ENCODE measurements at regions not wholly inside any gene's neighbourhood (a gene's known extent, or its start where the extent isn't known, plus 50 kb on each side); places are given as distances from the start of the nearest gene placed in this dataset.
"Not testable (repeated sequence)": the region's sequence is repeated elsewhere in the genome, so short reads cannot be mapped to it uniquely, and the experiment has no call there.

GRCh38 chr1:61028136-61028535 is 54.2 kb upstream of the NFIA start:
- no peaks in the 10 kb centered on the region for H3K4me1 ChIP-seq (ENCODE audit: control insufficient read depth, extremely low read depth, insufficient read depth, low read length)
- no peak overlapping the region for H3K4me3 ChIP-seq (replicated peaks in 1 of 4; ENCODE audit: control extremely low read depth in 1 of 4, insufficient read depth in 1 of 4, low read depth in 3 of 4, low read length in 4 of 4)
- H3K27me3 ChIP-seq (ENCODE audit: control insufficient read depth, insufficient read depth, low read length): no peaks in the 10 kb centered on the region
- no peaks in the 10 kb centered on the region for H4K20me1 ChIP-seq (ENCODE audit: control insufficient read depth, extremely low read depth, insufficient read depth, low read length)
- no peak overlapping the region for H3K27ac ChIP-seq (ENCODE audit: insufficient read depth, low read length)
- no peaks in the 10 kb centered on the region for H3K9me3 ChIP-seq (ENCODE audit: control insufficient read depth, insufficient read depth, low read depth, low read length)
- no peaks in the 10 kb centered on the region for H3K79me2 ChIP-seq (ENCODE audit: control insufficient read depth, insufficient read depth, low read length)
- H3K4me2 ChIP-seq (ENCODE audit: extremely low read depth, insufficient read depth, low read length): no peak overlapping the region
- H2AFZ ChIP-seq (ENCODE audit: low read length): no peak overlapping the region
- no peak for TF ChIP-seq CTCF (conservative IDR thresholded peaks at IDR 0.05 in 1 of 2, IDR thresholded peaks at IDR 0.05 in 1 of 2; ENCODE audit: low read depth in 1 of 2, low read length in 2 of 2)
- no peak for TF ChIP-seq EZH2 (IDR thresholded peaks at IDR 0.05; ENCODE audit: low read length, missing control alignments)
- no peak overlapping the region for H3K9ac ChIP-seq (ENCODE audit: insufficient read depth, low read length)
- no peak for DNase-seq (ENCODE audit: low read depth in 2 of 2)
- H3K36me3 ChIP-seq (ENCODE audit: control insufficient read depth, insufficient read depth, low read length): no peaks in the 10 kb centered on the region

- H3K27me3 ChIP-seq (ENCODE audit: control insufficient read depth, insufficient read depth, low read length); H3K36me3 ChIP-seq (ENCODE audit: control insufficient read depth, insufficient read depth, low read length); H3K27ac ChIP-seq (ENCODE audit: insufficient read depth, low read length); DNase-seq (ENCODE audit: low read depth in 2 of 2); H3K4me2 ChIP-seq (ENCODE audit: extremely low read depth, insufficient read depth, low read length); H3K79me2 ChIP-seq (ENCODE audit: control insufficient read depth, insufficient read depth, low read length); H3K4me3 ChIP-seq (replicated peaks in 1 of 4; ENCODE audit: control extremely low read depth in 1 of 4, insufficient read depth in 1 of 4, low read depth in 3 of 4, low read length in 4 of 4); H4K20me1 ChIP-seq (ENCODE audit: control insufficient read depth, extremely low read depth, insufficient read depth, low read length); H3K4me1 ChIP-seq (ENCODE audit: control insufficient read depth, extremely low read depth, insufficient read depth, low read length); H2AFZ ChIP-seq (ENCODE audit: low read length); H3K9me3 ChIP-seq (ENCODE audit: control insufficient read depth, insufficient read depth, low read depth, low read length); H3K9ac ChIP-seq (ENCODE audit: insufficient read depth, low read length): not testable (repeated sequence)
These were observed 64.3 kb upstream of the NFIA start for GRCh38 chr1:61018068-61018467.

- TF ChIP-seq EZH2 (IDR thresholded peaks at IDR 0.05; ENCODE audit: low read length, missing control alignments) (no peak), CTCF (conservative IDR thresholded peaks at IDR 0.05 in 1 of 2, IDR thresholded peaks at IDR 0.05 in 1 of 2; ENCODE audit: low read depth in 1 of 2, low read length in 2 of 2) (no peak)
- Histone ChIP-seq H3K4me3 (replicated peaks in 1 of 4; ENCODE audit: control extremely low read depth in 1 of 4, insufficient read depth in 1 of 4, low read depth in 3 of 4, low read length in 4 of 4) (no peak overlapping the region), H3K4me2 (ENCODE audit: extremely low read depth, insufficient read depth, low read length) (no peak overlapping the region), H3K4me1 (ENCODE audit: control insufficient read depth, extremely low read depth, insufficient read depth, low read length) (no peaks in the 10 kb centered on the region), H3K79me2 (ENCODE audit: control insufficient read depth, insufficient read depth, low read length) (no peaks in the 10 kb centered on the region), H3K9me3 (ENCODE audit: control insufficient read depth, insufficient read depth, low read depth, low read length) (no peaks in the 10 kb centered on the region), H3K27me3 (ENCODE audit: control insufficient read depth, insufficient read depth, low read length) (no peaks in the 10 kb centered on the region), H2AFZ (ENCODE audit: low read length) (no peak overlapping the region), H3K9ac (ENCODE audit: insufficient read depth, low read length) (no peak overlapping the region), H3K36me3 (ENCODE audit: control insufficient read depth, insufficient read depth, low read length) (no peaks in the 10 kb centered on the region), H4K20me1 (ENCODE audit: control insufficient read depth, extremely low read depth, insufficient read depth, low read length) (no peaks in the 10 kb centered on the region), H3K27ac (ENCODE audit: insufficient read depth, low read length) (no peak overlapping the region)
- no peak for DNase-seq (ENCODE audit: low read depth in 2 of 2)
These were observed 64.7 kb upstream of the NFIA start for GRCh38 chr1:61017651-61018050.

Measured in fibroblast of lung (primary cell).